ENCODE measurements at regions not wholly inside any gene's neighbourhood (a gene's known extent, or its start where the extent isn't known, plus 50 kb on each side); places are given as distances from the start of the nearest gene placed in this dataset.

DNA sequence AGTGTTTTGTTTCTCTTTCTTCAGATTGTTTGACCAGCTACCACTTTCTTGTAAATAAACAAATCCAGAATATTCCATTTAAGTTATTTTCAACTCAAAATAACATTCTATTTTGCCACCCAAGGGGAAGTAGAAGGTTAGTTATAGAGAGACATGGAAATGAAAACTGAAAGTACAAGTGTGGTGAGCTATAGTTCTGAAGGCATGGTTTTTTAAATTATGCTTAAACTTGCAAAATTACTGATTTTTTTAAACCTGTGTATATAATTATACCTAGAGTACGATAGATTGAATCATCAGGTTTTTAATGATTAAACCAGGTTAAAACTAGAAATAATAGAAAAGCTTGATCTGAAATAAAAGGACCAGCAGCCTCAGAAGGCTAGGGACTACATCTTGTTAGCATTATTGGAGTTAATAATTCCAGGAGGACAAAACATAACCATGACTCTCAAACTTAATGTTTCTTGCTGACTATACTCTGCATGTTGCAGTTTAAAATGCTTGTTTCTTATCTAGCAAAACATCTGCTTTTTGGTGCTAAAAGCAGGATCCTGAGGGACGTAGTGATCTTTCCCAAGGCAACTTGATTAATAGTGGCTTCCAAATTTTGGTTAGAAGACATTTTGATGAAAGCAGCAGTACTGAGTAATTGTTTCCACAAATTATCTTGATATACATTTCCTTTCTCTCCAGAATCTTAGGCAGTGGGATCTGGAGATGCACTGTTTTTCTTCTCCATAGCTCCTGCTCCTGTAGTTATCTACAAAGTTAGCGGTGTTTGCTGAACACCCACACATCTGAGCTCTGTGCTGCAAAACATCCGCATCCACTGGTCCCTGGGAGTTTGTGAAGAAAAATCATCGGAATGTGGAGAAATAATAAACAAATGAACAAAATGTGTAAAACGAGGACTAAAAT, 327.2 kb upstream of the PKDCC start:
- TF ChIP-seq, protein P1, sequence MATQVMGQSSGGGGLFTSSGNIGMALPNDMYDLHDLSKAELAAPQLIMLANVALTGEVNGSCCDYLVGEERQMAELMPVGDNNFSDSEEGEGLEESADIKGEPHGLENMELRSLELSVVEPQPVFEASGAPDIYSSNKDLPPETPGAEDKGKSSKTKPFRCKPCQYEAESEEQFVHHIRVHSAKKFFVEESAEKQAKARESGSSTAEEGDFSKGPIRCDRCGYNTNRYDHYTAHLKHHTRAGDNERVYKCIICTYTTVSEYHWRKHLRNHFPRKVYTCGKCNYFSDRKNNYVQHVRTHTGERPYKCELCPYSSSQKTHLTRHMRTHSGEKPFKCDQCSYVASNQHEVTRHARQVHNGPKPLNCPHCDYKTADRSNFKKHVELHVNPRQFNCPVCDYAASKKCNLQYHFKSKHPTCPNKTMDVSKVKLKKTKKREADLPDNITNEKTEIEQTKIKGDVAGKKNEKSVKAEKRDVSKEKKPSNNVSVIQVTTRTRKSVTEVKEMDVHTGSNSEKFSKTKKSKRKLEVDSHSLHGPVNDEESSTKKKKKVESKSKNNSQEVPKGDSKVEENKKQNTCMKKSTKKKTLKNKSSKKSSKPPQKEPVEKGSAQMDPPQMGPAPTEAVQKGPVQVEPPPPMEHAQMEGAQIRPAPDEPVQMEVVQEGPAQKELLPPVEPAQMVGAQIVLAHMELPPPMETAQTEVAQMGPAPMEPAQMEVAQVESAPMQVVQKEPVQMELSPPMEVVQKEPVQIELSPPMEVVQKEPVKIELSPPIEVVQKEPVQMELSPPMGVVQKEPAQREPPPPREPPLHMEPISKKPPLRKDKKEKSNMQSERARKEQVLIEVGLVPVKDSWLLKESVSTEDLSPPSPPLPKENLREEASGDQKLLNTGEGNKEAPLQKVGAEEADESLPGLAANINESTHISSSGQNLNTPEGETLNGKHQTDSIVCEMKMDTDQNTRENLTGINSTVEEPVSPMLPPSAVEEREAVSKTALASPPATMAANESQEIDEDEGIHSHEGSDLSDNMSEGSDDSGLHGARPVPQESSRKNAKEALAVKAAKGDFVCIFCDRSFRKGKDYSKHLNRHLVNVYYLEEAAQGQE (IDR thresholded peaks at IDR 0.05; ENCODE audit: insufficient read depth in 1 of 2, low read depth in 2 of 2, low read length in 2 of 2) = no peak
- TF ChIP-seq TAF1 (IDR thresholded peaks at IDR 0.05; ENCODE audit: borderline replicate concordance, insufficient read depth, low read length) = no peak

DNA sequence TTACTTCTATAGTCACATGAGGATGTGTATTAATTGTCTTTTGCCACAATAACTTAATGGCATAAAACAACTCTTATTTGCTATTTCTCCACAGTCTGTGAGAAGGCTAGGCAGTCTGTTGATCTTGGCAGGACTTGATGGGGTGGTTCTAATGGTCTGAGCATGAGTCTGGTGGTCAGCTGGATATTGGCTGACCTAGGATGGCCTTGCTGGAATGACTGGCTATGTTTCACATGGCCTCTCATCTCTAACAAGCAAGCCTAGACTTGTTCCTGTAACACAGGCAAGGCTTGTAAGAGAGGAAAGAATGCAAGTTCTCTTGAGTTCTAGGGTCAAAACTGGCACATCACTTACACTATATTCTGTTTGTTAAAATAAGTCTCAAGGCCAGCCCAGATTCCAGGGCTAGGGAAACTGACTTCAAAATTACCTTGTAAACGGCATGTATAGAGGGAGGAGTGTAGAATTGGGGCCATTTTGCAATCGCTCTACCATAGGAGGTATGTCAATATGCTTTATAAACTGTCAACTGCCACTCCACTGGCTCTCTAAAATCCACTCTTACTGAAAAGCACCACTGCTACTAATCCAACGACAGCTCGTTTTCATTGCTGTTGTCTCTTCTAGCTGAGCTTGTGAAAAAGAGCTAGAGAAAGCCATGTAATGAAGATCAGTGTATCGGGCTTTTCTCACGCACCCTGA, 325.0 kb upstream of the PKDCC start:
- no peak for TF ChIP-seq TAF1 (IDR thresholded peaks at IDR 0.05; ENCODE audit: borderline replicate concordance, insufficient read depth, low read length)
- no peak for TF ChIP-seq FOXP2 (optimal IDR thresholded peaks at IDR 0.05; ENCODE audit: borderline replicate concordance, extremely low read depth, extremely low read length, insufficient read depth)
- no peak for TF ChIP-seq POLR2AphosphoS5 (IDR thresholded peaks at IDR 0.05; ENCODE audit: low read depth, low read length)
- TF ChIP-seq SIN3A (IDR thresholded peaks at IDR 0.05; ENCODE audit: borderline replicate concordance, insufficient read depth, low read length) = no peak
- TF ChIP-seq, protein P1 (IDR thresholded peaks at IDR 0.05; ENCODE audit: insufficient read depth in 1 of 2, low read depth in 2 of 2, low read length in 2 of 2) = no peak

- TF ChIP-seq SIN3A (IDR thresholded peaks at IDR 0.05; ENCODE audit: borderline replicate concordance, insufficient read depth, low read length) (no peak), FOXP2 (optimal IDR thresholded peaks at IDR 0.05; ENCODE audit: borderline replicate concordance, extremely low read depth, extremely low read length, insufficient read depth) (no peak), POLR2AphosphoS5 (IDR thresholded peaks at IDR 0.05; ENCODE audit: low read depth, low read length) (no peak), TAF1 (IDR thresholded peaks at IDR 0.05; ENCODE audit: borderline replicate concordance, insufficient read depth, low read length) (no peak)
- TF ChIP-seq, protein P1 (IDR thresholded peaks at IDR 0.05; ENCODE audit: insufficient read depth in 1 of 2, low read depth in 2 of 2, low read length in 2 of 2) = no peak
Measured at GRCh38 chr2:41723526-41723925, 324.3 kb upstream of the PKDCC start.

DNA sequence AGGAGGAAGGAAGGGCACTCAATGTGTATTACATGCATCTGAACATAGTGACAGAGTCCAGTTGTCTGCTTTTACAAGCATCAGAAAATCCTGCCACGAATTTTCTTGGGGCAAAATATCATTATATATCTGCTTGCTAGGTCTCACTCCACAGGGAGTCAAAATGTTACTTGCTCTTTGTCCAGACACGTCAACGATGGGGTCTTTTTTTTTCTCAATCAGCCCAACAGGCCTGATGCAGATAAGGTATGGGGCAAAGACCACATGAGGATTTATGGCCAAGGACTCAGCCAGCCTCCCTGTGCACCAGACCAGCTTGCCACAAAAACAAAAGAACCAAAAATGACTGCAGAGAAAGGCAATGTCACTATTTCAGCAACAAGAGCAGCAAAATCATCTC, 323.4 kb upstream of the PKDCC start:
- TF ChIP-seq, protein P1 (IDR thresholded peaks at IDR 0.05; ENCODE audit: insufficient read depth in 1 of 2, low read depth in 2 of 2, low read length in 2 of 2) = no peak
- TF ChIP-seq TAF1 (IDR thresholded peaks at IDR 0.05; ENCODE audit: borderline replicate concordance, insufficient read depth, low read length) (no peak), FOXP2 (optimal IDR thresholded peaks at IDR 0.05; ENCODE audit: borderline replicate concordance, extremely low read depth, extremely low read length, insufficient read depth) (no peak), SIN3A (IDR thresholded peaks at IDR 0.05; ENCODE audit: borderline replicate concordance, insufficient read depth, low read length) (no peak), POLR2AphosphoS5 (IDR thresholded peaks at IDR 0.05; ENCODE audit: low read depth, low read length) (no peak)
